Mesenchymal stem cell (in vitro differentiated cells and primary cell): ENCODE measurements at regions not wholly inside any gene's neighbourhood (a gene's known extent, or its start where the extent isn't known, plus 50 kb on each side); places are given as distances from the start of the nearest gene placed in this dataset.

Experiments used
- DNase-seq: peaks from one replicate; pipeline ENCODE4 v3.0.0-alpha.2; 2013
- H2AFZ ChIP-seq: one replicate; pipeline ENCODE4 v1.6.1; 2013; ENCODE audit warnings: low read depth, mild to moderate bottlenecking, control low read depth, inconsistent platforms, low read length, moderate library complexity
- H2AK5ac ChIP-seq: 2 replicates; pipeline ENCODE4 v1.6.1; 2013; ENCODE audit warnings: low read length, moderate library complexity, mild to moderate bottlenecking, inconsistent platforms; ENCODE audit not compliant: severe bottlenecking
- H2BK120ac ChIP-seq: one replicate; pipeline ENCODE4 v1.6.1; 2013; ENCODE audit warnings: low read depth, mild to moderate bottlenecking, inconsistent platforms, low read length, moderate library complexity
- H2BK12ac ChIP-seq, 2 experiments: one replicate each; pipeline ENCODE4 v1.6.1; 2013; ENCODE audit warnings: inconsistent platforms in 2 of 2, low read length in 2 of 2, mild to moderate bottlenecking in 2 of 2, moderate library complexity in 2 of 2, control low read depth in 1 of 2
- H2BK15ac ChIP-seq: one replicate; pipeline ENCODE4 v1.6.1; 2013; ENCODE audit warnings: mild to moderate bottlenecking, low read depth, inconsistent platforms; ENCODE audit not compliant: poor library complexity, severe bottlenecking
- H2BK5ac ChIP-seq: 2 replicates; pipeline ENCODE4 v1.6.1; 2013; ENCODE audit warnings: low read depth, mild to moderate bottlenecking, low read length, control low read depth, inconsistent platforms; ENCODE audit not compliant: poor library complexity, severe bottlenecking
- H3K14ac ChIP-seq, 2 experiments: one replicate each; pipeline ENCODE4 v1.6.1; 2013; ENCODE audit warnings: inconsistent platforms in 2 of 2, low read length in 2 of 2, control low read depth in 1 of 2, mild to moderate bottlenecking in 1 of 2, moderate library complexity in 1 of 2
- H3K18ac ChIP-seq, 2 experiments: one replicate each; pipeline ENCODE4 v1.6.1; 2013; ENCODE audit warnings: inconsistent platforms in 2 of 2, low read length in 2 of 2, control low read depth in 1 of 2, low read depth in 1 of 2, mild to moderate bottlenecking in 1 of 2
- H3K23ac ChIP-seq, 2 experiments: one replicate each; pipeline ENCODE4 v1.6.1; 2013; ENCODE audit warnings: inconsistent platforms in 2 of 2, low read length in 2 of 2, mild to moderate bottlenecking in 2 of 2, moderate library complexity in 2 of 2, control low read depth in 1 of 2
- H3K27ac ChIP-seq: 2 replicates; pipeline ENCODE4 v1.5.1; 2013; ENCODE audit warnings: mild to moderate bottlenecking, moderate library complexity, low read length, control low read depth, inconsistent platforms; ENCODE audit not compliant: poor library complexity, severe bottlenecking
- H3K27me3 ChIP-seq, 2 experiments: 2 replicates each; pipeline versions ENCODE4 v1.6.1 to v1.7.0; 2013; ENCODE audit warnings: low read length in 2 of 2, mild to moderate bottlenecking in 2 of 2, moderate library complexity in 2 of 2, control low read depth in 1 of 2, inconsistent platforms in 1 of 2; ENCODE audit not compliant: control insufficient read depth in 1 of 2, insufficient read depth in 1 of 2
- H3K36me3 ChIP-seq, 2 experiments: 2 replicates each; pipeline versions ENCODE4 v1.6.1 to v1.7.0; 2013; ENCODE audit warnings: low read length in 2 of 2, control low read depth in 1 of 2, inconsistent platforms in 1 of 2, low read depth in 1 of 2, mild to moderate bottlenecking in 1 of 2; ENCODE audit not compliant: insufficient read depth in 2 of 2, control insufficient read depth in 1 of 2
- H3K4ac ChIP-seq, 2 experiments: one replicate each; pipeline ENCODE4 v1.6.1; 2013; ENCODE audit warnings: inconsistent platforms in 2 of 2, low read length in 2 of 2, mild to moderate bottlenecking in 2 of 2, moderate library complexity in 2 of 2, control low read depth in 1 of 2, low read depth in 1 of 2
- H3K4me1 ChIP-seq: 2 replicates; pipeline ENCODE4 v1.6.1; 2013; ENCODE audit warnings: low read depth, low read length, control low read depth; ENCODE audit not compliant: control insufficient read depth, insufficient read depth
- H3K4me2 ChIP-seq: 2 replicates; pipeline ENCODE4 v1.6.1; 2013; ENCODE audit warnings: low read length, mild to moderate bottlenecking, inconsistent platforms; ENCODE audit not compliant: poor library complexity, severe bottlenecking
- H3K4me3 ChIP-seq, 2 experiments: 2 replicates each; pipeline versions ENCODE4 v1.5.1 to v1.7.0; 2013; ENCODE audit warnings: low read length in 2 of 2, mild to moderate bottlenecking in 2 of 2, control low read depth in 1 of 2, low read depth in 1 of 2; ENCODE audit not compliant: insufficient read depth in 1 of 2
- H3K79me1 ChIP-seq: replicated peaks from 2 replicates; pipeline ENCODE4 v1.6.1; 2013; ENCODE audit warnings: mild to moderate bottlenecking, control low read depth, low read length, inconsistent platforms; ENCODE audit not compliant: poor library complexity, severe bottlenecking
- H3K9ac ChIP-seq: 2 replicates; pipeline ENCODE4 v1.7.0; 2013; ENCODE audit warnings: mild to moderate bottlenecking, low read length, moderate library complexity
- H3K9me3 ChIP-seq: 2 replicates; pipeline ENCODE4 v1.7.0; 2013; ENCODE audit warnings: mild to moderate bottlenecking, low read length; ENCODE audit not compliant: control insufficient read depth
- H4K8ac ChIP-seq: one replicate; pipeline ENCODE4 v1.6.1; 2013; ENCODE audit warnings: inconsistent platforms, mild to moderate bottlenecking, low read length, moderate library complexity
- H4K91ac ChIP-seq: one replicate; pipeline ENCODE4 v1.6.1; 2013; ENCODE audit warnings: mild to moderate bottlenecking, low read length, inconsistent platforms
- WGBS: methylation state at CpG from one replicate; pipeline ENCODE4 v1.1.7; 2013; ENCODE audit warnings: mixed read lengths; 5-methylcytosine and 5-hydroxymethylcytosine counted together

DNA sequence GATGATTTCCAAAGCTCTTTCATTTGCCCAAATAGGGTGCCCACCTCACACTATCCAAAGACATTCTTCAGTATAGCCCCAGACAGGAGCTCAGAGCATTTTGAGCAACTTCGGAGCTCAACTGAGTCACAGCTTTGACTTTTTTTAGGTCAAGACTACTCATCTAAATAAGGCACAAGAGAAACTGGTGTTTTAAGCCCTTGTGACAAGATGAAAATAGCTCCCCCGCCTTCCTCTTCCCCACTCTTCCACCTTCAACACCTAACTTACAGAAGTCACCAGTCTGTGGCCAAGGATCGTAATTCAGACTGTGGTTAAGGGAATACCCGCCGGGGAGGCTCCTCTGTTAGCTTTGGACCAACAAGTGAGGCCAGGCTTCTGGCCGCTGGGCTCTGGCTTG is 60.4 kb upstream of the CA12 start:
- Histone ChIP-seq H3K9me3 (no peaks in the 10 kb centered on the region), H3K36me3 (no peaks in the 10 kb centered on the region), H3K23ac (no peak overlapping the region), H3K27me3 (peaks cover 4 to 10% of the 10 kb centered on the region in 2 experiments), H3K4me3 (no peak overlapping the region), H3K79me1 (no peaks in the 10 kb centered on the region), H4K8ac (no peak overlapping the region), H2BK5ac (no peak overlapping the region), H3K14ac (no peak overlapping the region), H2BK12ac (no peak overlapping the region), H2BK15ac (no peak overlapping the region), H3K4ac (no peak overlapping the region), H3K9ac (no peak overlapping the region), H2BK120ac (no peak overlapping the region), H3K4me1 (peaks cover 1% of the 10 kb centered on the region), H2AFZ (no peak overlapping the region), H3K27ac (no peak overlapping the region), H4K91ac (no peak overlapping the region), H3K18ac (no peak overlapping the region), H3K4me2 (no peak overlapping the region), H2AK5ac (no peak overlapping the region)
- no peak for DNase-seq
- WGBS = 94% methylated on average over 6 of the region's 6 CpGs

DNA sequence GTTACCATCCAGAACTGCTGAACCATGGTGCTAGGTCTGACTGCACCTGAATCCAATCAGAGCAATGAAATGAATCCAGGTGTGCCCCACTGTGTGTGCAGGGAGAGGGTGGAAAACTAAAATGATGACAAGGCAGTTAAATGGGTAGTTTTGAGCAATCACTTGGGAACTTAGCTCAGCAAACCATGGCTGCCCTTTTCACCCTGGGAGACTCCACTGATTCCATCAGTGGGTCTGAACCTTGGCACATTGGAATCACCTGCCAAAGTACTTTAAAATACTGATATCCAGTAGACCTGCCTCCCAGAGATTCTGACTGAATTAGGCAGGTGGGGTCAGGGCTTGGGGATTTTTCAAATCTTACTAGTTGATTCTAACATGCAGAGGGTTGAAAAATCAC is 59.8 kb upstream of the USP3 start:
- Histone ChIP-seq H2BK12ac (no peak overlapping the region), H3K9me3 (no peaks in the 10 kb centered on the region), H3K79me1 (no peaks in the 10 kb centered on the region), H2BK120ac (no peak overlapping the region), H4K8ac (no peak overlapping the region), H2BK5ac (no peak overlapping the region), H3K23ac (no peak overlapping the region), H3K4me3 (no peak overlapping the region), H3K36me3 (no peaks in the 10 kb centered on the region), H3K14ac (no peak overlapping the region), H3K4me1 (peaks cover under 1% of the 10 kb centered on the region), H2AFZ (no peak overlapping the region), H3K18ac (no peak overlapping the region), H2BK15ac (no peak overlapping the region), H3K27ac (no peak overlapping the region), H2AK5ac (no peak overlapping the region), H3K9ac (no peak overlapping the region), H3K4me2 (no peak overlapping the region), H3K27me3 (peaks cover 4 to 10% of the 10 kb centered on the region in 2 experiments), H4K91ac (no peak overlapping the region), H3K4ac (no peak overlapping the region)
- no peak for DNase-seq

DNA sequence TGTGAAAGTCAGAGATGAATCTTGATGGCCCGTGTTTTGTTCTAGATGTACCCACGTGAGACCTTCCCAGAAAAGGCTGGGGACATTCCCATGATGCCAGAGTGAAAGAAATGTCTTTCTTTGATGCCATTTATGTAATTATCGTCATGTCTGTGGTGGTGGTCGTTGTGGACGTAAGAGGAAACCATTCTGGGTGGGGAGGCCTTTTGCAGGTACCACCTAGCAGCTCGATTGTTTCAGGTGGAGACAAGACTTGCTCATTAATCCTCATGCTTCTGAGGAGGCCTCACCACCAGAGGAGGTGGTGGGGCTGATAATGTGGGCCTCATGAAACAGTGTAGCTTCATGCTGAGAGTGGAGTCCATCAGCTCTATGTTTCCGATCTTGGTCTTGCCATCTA is 58.1 kb upstream of the USP3 start:
- H2AFZ ChIP-seq = no peak overlapping the region

DNA sequence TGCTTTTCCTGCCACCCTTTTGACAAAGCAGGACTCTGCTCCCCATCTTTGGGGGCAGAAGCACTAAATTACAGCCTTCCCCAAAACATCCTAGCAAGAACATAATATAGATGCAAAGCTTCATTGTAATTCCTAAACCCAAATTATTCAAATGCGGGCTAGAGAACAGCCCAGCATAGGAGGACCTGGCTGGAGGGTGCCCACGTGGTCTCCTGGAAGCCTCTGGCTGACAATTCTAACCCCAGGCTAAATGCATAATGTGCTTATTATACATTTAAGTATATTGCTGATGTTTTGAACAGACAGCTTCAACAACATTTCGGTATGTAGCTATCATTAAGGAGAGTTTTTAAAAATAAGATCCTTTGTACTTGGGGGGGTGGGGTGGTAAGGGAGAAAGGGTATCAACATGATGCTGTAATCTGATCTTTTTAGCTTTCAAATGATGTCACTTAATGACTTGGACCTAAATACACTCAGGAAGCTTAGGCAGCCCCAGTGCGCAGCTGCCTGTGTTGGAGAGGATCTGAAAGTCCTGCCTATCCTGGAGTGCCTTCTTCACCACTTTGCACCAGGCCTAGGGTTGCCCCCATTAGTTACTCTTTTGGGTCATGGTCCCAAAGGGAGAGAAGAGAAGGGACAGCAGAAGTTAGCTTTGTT is 57.2 kb upstream of the USP3 start:
- H3K4ac ChIP-seq = no peak overlapping the region
- H2BK5ac ChIP-seq = no peak overlapping the region
- no peak overlapping the region for H3K27ac ChIP-seq
- no peak overlapping the region for H2AFZ ChIP-seq
- H3K79me1 ChIP-seq = no peaks in the 10 kb centered on the region
- no peak overlapping the region for H4K91ac ChIP-seq
- H3K14ac ChIP-seq = no peak overlapping the region
- no peaks in the 10 kb centered on the region for H3K36me3 ChIP-seq
- H3K4me1 ChIP-seq = peaks cover 7% of the 10 kb centered on the region
- H2BK12ac ChIP-seq = no peak overlapping the region
- no peak overlapping the region for H2BK15ac ChIP-seq
- H3K9ac ChIP-seq = no peak overlapping the region
- 79% methylated on average over 4 of the region's 4 CpGs for WGBS
- no peak for DNase-seq
- peaks cover 4 to 10% of the 10 kb centered on the region in 2 experiments for H3K27me3 ChIP-seq
- H3K4me3 ChIP-seq = no peak overlapping the region
- no peak overlapping the region for H3K23ac ChIP-seq
- H3K18ac ChIP-seq = no peak overlapping the region
- H4K8ac ChIP-seq = no peak overlapping the region
- H3K4me2 ChIP-seq = no peak overlapping the region
- H2AK5ac ChIP-seq = no peak overlapping the region
- H3K9me3 ChIP-seq = no peaks in the 10 kb centered on the region
- no peak overlapping the region for H2BK120ac ChIP-seq

More for the DNA sequence above, 58.1 kb upstream of the USP3 start:
- no peak overlapping the region for H3K9ac ChIP-seq
- H3K4ac ChIP-seq = no peak overlapping the region
- H3K9me3 ChIP-seq = no peaks in the 10 kb centered on the region
- no peak overlapping the region for H2BK15ac ChIP-seq
- no peak overlapping the region for H4K91ac ChIP-seq
- no peak overlapping the region for H3K27ac ChIP-seq
- H3K4me1 ChIP-seq = peaks cover 7% of the 10 kb centered on the region
- H2AK5ac ChIP-seq = no peak overlapping the region
- H3K36me3 ChIP-seq = no peaks in the 10 kb centered on the region
- no peak overlapping the region for H3K23ac ChIP-seq
- no peak overlapping the region for H4K8ac ChIP-seq
- 76% methylated on average over 6 of the region's 7 CpGs for WGBS
- H2BK120ac ChIP-seq = no peak overlapping the region
- H3K27me3 ChIP-seq = peaks cover 4 to 10% of the 10 kb centered on the region in 2 experiments
- no peaks in the 10 kb centered on the region for H3K79me1 ChIP-seq
- H3K18ac ChIP-seq = no peak overlapping the region
- H2BK12ac ChIP-seq = no peak overlapping the region
- H3K4me3 ChIP-seq = no peak overlapping the region
- no peak overlapping the region for H2BK5ac ChIP-seq
- H3K14ac ChIP-seq = no peak overlapping the region
- H3K4me2 ChIP-seq = no peak overlapping the region
- DNase-seq = no peak
